HCT116 (cell line): ENCODE measurements at regions not wholly inside any gene's neighbourhood (a gene's known extent, or its start where the extent isn't known, plus 50 kb on each side); places are given as distances from the start of the nearest gene placed in this dataset.

Experiments
- ATAC-seq: fragments of 200-7000 bp; cut with Tn5 transposase; 2 replicates; pipeline ENCODE4 v1.9.1; 2020; ENCODE audit warnings: mild to moderate bottlenecking, moderate library complexity
- BruUV-seq: library from RNA; stranded (reverse); fragments of 400-500 nt; replicated peaks from 2 replicates; lab custom pipeline; 2021; lab: Mats Ljungman, UMichigan
- CTCF ChIA-PET: fragments of 300-600 bp; sonication (Branson Sonifier 250); formaldehyde crosslinking; loops from one replicate; lab custom pipeline; 2021; ENCODE audit warnings: antibody characterized with exemption; lab: Charles Lee
- POLR2A ChIA-PET: fragments of 300-600, 350-600 bp; sonication (Branson Sonifier 250); formaldehyde crosslinking; loops from one replicate; lab custom pipeline; 2021; ENCODE audit warnings: antibody characterized with exemption; lab: Charles Lee
- RAD21 ChIA-PET, 2 experiments: fragments of 300-600 bp; sonication (Branson Sonifier 250); formaldehyde crosslinking; loops; one replicate each; lab custom pipeline; 2023; ENCODE audit warnings: low total read pairs in 2 of 2; ENCODE audit not compliant: uncharacterized antibody in 2 of 2, unreplicated experiment in 2 of 2, low non-redundant PET in 1 of 2; lab: Charles Lee
- DNase-seq: peaks from one replicate; pipeline ENCODE4 v3.0.0-alpha.2; 2010; ENCODE audit warnings: low read depth, low spot score
- H2AFZ ChIP-seq: fragments of 200-600 bp; shearing (Covaris generic), sonication (generic); 2 replicates; pipeline ENCODE4 v1.6.1; 2017; ENCODE audit warnings: low read depth, mixed run types, mixed read lengths, antibody characterized with exemption, low read length; ENCODE audit not compliant: poor library complexity, severe bottlenecking
- H3K27ac ChIP-seq: 2 replicates; pipeline ENCODE4 v1.5.1; 2012; ENCODE audit warnings: low read depth, low read length
- H3K27me3 ChIP-seq: fragments of 200-600 bp; sonication (generic); 2 replicates; pipeline ENCODE4 v1.6.1; 2016; ENCODE audit warnings: mixed run types, low read length, mixed read lengths; ENCODE audit not compliant: insufficient read depth
- H3K36me3 ChIP-seq, 2 experiments: fragments of 200-500 bp in 1 of 2; fragments of 200-600 bp in 1 of 2; sonication (Bioruptor generic) in 1 of 2; sonication (generic) in 1 of 2; 2 replicates each; pipeline versions ENCODE4 v1.5.1 to v1.6.1; 2014 to 2016; ENCODE audit warnings: low read length in 2 of 2, inconsistent platforms in 1 of 2, mixed read lengths in 1 of 2, mixed run types in 1 of 2; ENCODE audit not compliant: insufficient read depth in 2 of 2, control insufficient read depth in 1 of 2
- H3K4me1 ChIP-seq, 2 experiments: fragments of 200-600 bp in 1 of 2; sonication (generic) in 1 of 2; 2 replicates each; pipeline versions ENCODE4 v1.5.1 to v1.6.1; 2012 to 2017; ENCODE audit warnings: low read length in 2 of 2, inconsistent platforms in 1 of 2, mild to moderate bottlenecking in 1 of 2, mixed read lengths in 1 of 2, mixed run types in 1 of 2, moderate library complexity in 1 of 2; ENCODE audit not compliant: insufficient read depth in 2 of 2, control insufficient read depth in 1 of 2
- H3K4me2 ChIP-seq: fragments of 200-600 bp; sonication (generic); 2 replicates; pipeline ENCODE4 v1.6.1; 2017; ENCODE audit warnings: mixed run types, low read length, mixed read lengths
- H3K4me3 ChIP-seq, 2 experiments: fragments of 200-600 bp in 1 of 2; sonication (generic) in 1 of 2; replicated peaks in 1 of 2; 2 replicates each; pipeline ENCODE4 v1.5.1; 2011 to 2016; ENCODE audit warnings: low read length in 2 of 2, control low read depth in 1 of 2, low read depth in 1 of 2, mild to moderate bottlenecking in 1 of 2, mixed read lengths in 1 of 2, mixed run types in 1 of 2
- H3K79me2 ChIP-seq: fragments of 200-600 bp; sonication (generic); 2 replicates; pipeline ENCODE4 v1.6.1; 2017; ENCODE audit warnings: mild to moderate bottlenecking, mixed run types, low read length, moderate library complexity, mixed read lengths; ENCODE audit not compliant: insufficient read depth
- H3K9ac ChIP-seq: fragments of 200-600 bp; sonication (generic); 2 replicates; pipeline ENCODE4 v1.6.1; 2016; ENCODE audit warnings: low read length, mixed read lengths
- H3K9me2 ChIP-seq: fragments of 200-600 bp; sonication (generic), shearing (Covaris generic); 2 replicates; pipeline ENCODE4 v1.6.1; 2017; ENCODE audit warnings: mixed run types, mild to moderate bottlenecking, moderate library complexity; ENCODE audit not compliant: insufficient read depth
- H3K9me3 ChIP-seq, 2 experiments: fragments of 200-500 bp in 1 of 2; fragments of 200-600 bp in 1 of 2; sonication (Bioruptor generic) in 1 of 2; sonication (generic) in 1 of 2; 2 replicates each; pipeline ENCODE4 v1.6.1; 2014 to 2017; ENCODE audit warnings: low read length in 2 of 2, mixed read lengths in 2 of 2, inconsistent platforms in 1 of 2, low read depth in 1 of 2, mild to moderate bottlenecking in 1 of 2, mixed run types in 1 of 2, moderate library complexity in 1 of 2; ENCODE audit not compliant: control insufficient read depth in 1 of 2, insufficient read depth in 1 of 2
- H4K20me1 ChIP-seq: fragments of 200-600 bp; sonication (generic), shearing (Covaris generic); 2 replicates; pipeline ENCODE4 v1.6.1; 2017; ENCODE audit warnings: mixed run types, mild to moderate bottlenecking, moderate library complexity; ENCODE audit not compliant: insufficient read depth
- ATF3 ChIP-seq: IDR thresholded peaks from 2 replicates; pipeline ENCODE4 v1.6.1; 2012
- CEBPB ChIP-seq: IDR thresholded peaks from 2 replicates; pipeline ENCODE4 v1.6.1; 2012; ENCODE audit warnings: low read depth
- EGR1 ChIP-seq: IDR thresholded peaks from 2 replicates; pipeline ENCODE4 v1.6.1; 2012; ENCODE audit warnings: low read depth
- EZH2 ChIP-seq: fragments of 200-600 bp; sonication (generic); IDR thresholded peaks from 2 replicates; pipeline ENCODE4 v1.6.1; 2017; ENCODE audit warnings: antibody characterized with exemption, mixed run types
- EZH2phosphoT487 ChIP-seq: fragments of 200-600 bp; IDR thresholded peaks from 2 replicates; pipeline ENCODE4 v1.6.1; 2018; ENCODE audit warnings: antibody characterized with exemption, borderline replicate concordance
- FOSL1 ChIP-seq: IDR thresholded peaks from 2 replicates; pipeline ENCODE4 v1.6.1; 2012; ENCODE audit warnings: low read depth
- POLR2AphosphoS5 ChIP-seq: IDR thresholded peaks from 2 replicates; pipeline ENCODE4 v1.6.1; 2011; ENCODE audit warnings: mild to moderate bottlenecking, low read depth, low read length, moderate library complexity
- YY1 ChIP-seq: IDR thresholded peaks from 2 replicates; pipeline ENCODE4 v1.6.1; 2011; ENCODE audit warnings: low read length, low read depth, moderate library complexity, mild to moderate bottlenecking; ENCODE audit not compliant: insufficient replicate concordance; ENCODE audit errors: extremely low read depth
- ZNF274 ChIP-seq: fragments of 200-500 bp; sonication (Bioruptor generic); IDR thresholded peaks from 2 replicates; pipeline ENCODE4 v1.6.1; 2014; ENCODE audit warnings: mild to moderate bottlenecking, low read depth, low read length, inconsistent platforms
- intact Hi-C: fragments of 100-400 bp; cut with micrococcal nuclease; formaldehyde crosslinking; loops from 2 replicates; pipeline ENCODE4 v1.10.0; 2022
- TF ChIP-seq, protein P1 (sequence below): IDR thresholded peaks from 2 replicates; pipeline ENCODE4 v1.6.1; 2011; ENCODE audit warnings: mild to moderate bottlenecking, low read length, moderate library complexity; ENCODE audit not compliant: insufficient replicate concordance; ENCODE audit errors: extremely low read depth
- TF ChIP-seq, protein P2 (sequence below): IDR thresholded peaks from 2 replicates; pipeline ENCODE4 v1.6.1; 2012; ENCODE audit warnings: low read depth
- TF ChIP-seq, protein P3 (sequence below): IDR thresholded peaks from 2 replicates; pipeline ENCODE4 v1.6.1; 2012

DNA sequence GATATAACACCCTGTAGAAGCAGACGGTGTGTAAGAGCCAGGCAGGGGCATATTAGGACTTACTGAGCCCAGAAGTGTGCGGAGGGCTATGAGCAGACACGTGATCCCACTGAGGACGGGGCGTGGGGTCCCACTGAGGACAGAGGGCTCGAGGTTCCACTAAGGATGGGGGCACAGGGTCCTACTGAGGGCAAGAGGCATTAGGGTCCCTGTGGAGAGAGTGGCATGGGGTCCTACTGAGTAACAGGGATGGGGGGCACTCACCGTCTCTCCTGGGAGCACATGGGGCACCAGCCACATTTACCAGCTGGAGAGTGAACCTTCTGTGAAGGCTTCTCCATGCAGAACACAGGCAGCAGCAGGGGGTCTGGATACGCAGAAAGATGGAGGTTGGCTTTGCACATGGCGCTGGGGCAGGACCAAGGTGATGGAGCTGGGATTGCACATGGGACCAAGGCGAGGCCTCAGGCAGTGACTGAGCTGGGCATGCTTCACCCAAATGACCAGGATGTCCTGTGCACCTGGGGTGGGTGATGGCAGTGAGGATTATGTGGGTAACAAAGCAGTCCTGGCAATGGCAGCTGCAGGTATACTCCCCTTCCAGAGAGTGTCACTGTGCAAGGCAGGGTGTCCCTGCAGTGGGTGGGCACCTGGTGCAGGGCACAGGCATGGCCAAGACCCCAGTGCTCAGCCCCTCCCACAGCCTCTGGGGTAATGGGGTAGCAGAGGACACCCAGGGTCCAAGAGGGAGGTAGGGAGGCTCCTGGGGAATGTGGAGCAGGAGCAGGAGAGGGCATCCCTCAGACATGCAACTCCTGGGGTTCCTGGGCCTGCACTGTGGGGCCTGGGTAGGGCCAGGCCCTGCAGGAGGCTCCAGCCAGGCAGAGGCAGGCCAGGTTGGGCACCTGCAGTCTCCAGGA is 278.1 kb downstream of the TCERG1L start:
- ChIA-PET RAD21 (no interaction called here), POLR2A (no interaction called here), CTCF (no interaction called here)
- no peak overlapping the region for H3K27ac ChIP-seq
- no peaks in the 10 kb centered on the region for H4K20me1 ChIP-seq
- H3K9me3 ChIP-seq: no peaks in the 10 kb centered on the region
- no peaks in the 10 kb centered on the region for H3K9me2 ChIP-seq
- H3K9ac ChIP-seq: no peak overlapping the region
- ATAC-seq: no peak
- H3K27me3 ChIP-seq: no peaks in the 10 kb centered on the region
- no peaks in the 10 kb centered on the region for H3K36me3 ChIP-seq
- DNase-seq: no peak
- TF ChIP-seq CEBPB (no peak), EGR1 (no peak)
- H2AFZ ChIP-seq: no peak overlapping the region
- intact Hi-C loops: no loop called here
- BruUV-seq: no TSS peak
- no peak overlapping the region for H3K4me3 ChIP-seq
- H3K4me1 ChIP-seq: no peaks in the 10 kb centered on the region
- no peak overlapping the region for H3K4me2 ChIP-seq
- no peaks in the 10 kb centered on the region for H3K79me2 ChIP-seq

DNA sequence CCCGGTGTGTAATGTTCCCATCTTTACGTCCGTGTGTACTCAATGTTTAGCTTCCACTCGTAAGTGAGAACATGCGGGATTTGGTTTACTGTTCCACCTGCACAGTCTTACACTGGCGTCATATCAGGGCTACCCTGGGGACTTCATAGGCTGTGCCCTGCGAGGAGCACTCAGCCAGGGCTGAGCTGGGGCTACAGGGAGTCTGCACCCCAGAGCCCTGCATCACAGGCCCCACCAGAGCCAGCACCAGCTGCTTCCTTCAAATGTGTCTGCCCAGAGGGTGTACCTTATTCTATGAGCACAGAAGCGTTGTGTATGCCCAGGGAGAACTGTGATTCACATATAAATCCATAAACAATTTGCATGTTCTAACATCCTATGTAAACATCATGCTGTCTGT is 277.1 kb downstream of the TCERG1L start:
- H3K36me3 ChIP-seq: no peaks in the 10 kb centered on the region
- no peak for TF ChIP-seq ZNF274
- no peak for TF ChIP-seq POLR2AphosphoS5
- TF ChIP-seq EZH2: no peak
- no peak for TF ChIP-seq ATF3
- TF ChIP-seq, protein P1, sequence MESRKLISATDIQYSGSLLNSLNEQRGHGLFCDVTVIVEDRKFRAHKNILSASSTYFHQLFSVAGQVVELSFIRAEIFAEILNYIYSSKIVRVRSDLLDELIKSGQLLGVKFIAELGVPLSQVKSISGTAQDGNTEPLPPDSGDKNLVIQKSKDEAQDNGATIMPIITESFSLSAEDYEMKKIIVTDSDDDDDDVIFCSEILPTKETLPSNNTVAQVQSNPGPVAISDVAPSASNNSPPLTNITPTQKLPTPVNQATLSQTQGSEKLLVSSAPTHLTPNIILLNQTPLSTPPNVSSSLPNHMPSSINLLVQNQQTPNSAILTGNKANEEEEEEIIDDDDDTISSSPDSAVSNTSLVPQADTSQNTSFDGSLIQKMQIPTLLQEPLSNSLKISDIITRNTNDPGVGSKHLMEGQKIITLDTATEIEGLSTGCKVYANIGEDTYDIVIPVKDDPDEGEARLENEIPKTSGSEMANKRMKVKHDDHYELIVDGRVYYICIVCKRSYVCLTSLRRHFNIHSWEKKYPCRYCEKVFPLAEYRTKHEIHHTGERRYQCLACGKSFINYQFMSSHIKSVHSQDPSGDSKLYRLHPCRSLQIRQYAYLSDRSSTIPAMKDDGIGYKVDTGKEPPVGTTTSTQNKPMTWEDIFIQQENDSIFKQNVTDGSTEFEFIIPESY: no peak
- no peak for TF ChIP-seq EGR1
- TF ChIP-seq YY1: no peak
- TF ChIP-seq FOSL1: no peak
- TF ChIP-seq, protein P2, sequence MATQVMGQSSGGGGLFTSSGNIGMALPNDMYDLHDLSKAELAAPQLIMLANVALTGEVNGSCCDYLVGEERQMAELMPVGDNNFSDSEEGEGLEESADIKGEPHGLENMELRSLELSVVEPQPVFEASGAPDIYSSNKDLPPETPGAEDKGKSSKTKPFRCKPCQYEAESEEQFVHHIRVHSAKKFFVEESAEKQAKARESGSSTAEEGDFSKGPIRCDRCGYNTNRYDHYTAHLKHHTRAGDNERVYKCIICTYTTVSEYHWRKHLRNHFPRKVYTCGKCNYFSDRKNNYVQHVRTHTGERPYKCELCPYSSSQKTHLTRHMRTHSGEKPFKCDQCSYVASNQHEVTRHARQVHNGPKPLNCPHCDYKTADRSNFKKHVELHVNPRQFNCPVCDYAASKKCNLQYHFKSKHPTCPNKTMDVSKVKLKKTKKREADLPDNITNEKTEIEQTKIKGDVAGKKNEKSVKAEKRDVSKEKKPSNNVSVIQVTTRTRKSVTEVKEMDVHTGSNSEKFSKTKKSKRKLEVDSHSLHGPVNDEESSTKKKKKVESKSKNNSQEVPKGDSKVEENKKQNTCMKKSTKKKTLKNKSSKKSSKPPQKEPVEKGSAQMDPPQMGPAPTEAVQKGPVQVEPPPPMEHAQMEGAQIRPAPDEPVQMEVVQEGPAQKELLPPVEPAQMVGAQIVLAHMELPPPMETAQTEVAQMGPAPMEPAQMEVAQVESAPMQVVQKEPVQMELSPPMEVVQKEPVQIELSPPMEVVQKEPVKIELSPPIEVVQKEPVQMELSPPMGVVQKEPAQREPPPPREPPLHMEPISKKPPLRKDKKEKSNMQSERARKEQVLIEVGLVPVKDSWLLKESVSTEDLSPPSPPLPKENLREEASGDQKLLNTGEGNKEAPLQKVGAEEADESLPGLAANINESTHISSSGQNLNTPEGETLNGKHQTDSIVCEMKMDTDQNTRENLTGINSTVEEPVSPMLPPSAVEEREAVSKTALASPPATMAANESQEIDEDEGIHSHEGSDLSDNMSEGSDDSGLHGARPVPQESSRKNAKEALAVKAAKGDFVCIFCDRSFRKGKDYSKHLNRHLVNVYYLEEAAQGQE: no peak
- TF ChIP-seq, protein P3, sequence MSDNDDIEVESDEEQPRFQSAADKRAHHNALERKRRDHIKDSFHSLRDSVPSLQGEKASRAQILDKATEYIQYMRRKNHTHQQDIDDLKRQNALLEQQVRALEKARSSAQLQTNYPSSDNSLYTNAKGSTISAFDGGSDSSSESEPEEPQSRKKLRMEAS: no peak
- no peak for TF ChIP-seq CEBPB
- TF ChIP-seq EZH2phosphoT487: no peak
- TF ChIP-seq, all 23 proteins: peak for 0
- no peak overlapping the region for H3K4me3 ChIP-seq
- ChIA-PET CTCF (no interaction called here), POLR2A (no interaction called here), RAD21 (no interaction called here)
- H3K4me2 ChIP-seq: no peak overlapping the region
- H3K9ac ChIP-seq: no peak overlapping the region
- no peak overlapping the region for H3K27ac ChIP-seq
- H3K4me1 ChIP-seq: no peaks in the 10 kb centered on the region
- DNase-seq (no peak), ATAC-seq (no peak)
- intact Hi-C loops: no loop called here
- no TSS peak for BruUV-seq
- H3K9me2 ChIP-seq: no peaks in the 10 kb centered on the region
- no peaks in the 10 kb centered on the region for H3K27me3 ChIP-seq
- no peaks in the 10 kb centered on the region for H3K9me3 ChIP-seq
- no peak overlapping the region for H2AFZ ChIP-seq
- no peaks in the 10 kb centered on the region for H4K20me1 ChIP-seq
- H3K79me2 ChIP-seq: no peaks in the 10 kb centered on the region
